ENCODE measurements at regions not wholly inside any gene's neighbourhood (a gene's known extent, or its start where the extent isn't known, plus 50 kb on each side); places are given as distances from the start of the nearest gene placed in this dataset.

DNA sequence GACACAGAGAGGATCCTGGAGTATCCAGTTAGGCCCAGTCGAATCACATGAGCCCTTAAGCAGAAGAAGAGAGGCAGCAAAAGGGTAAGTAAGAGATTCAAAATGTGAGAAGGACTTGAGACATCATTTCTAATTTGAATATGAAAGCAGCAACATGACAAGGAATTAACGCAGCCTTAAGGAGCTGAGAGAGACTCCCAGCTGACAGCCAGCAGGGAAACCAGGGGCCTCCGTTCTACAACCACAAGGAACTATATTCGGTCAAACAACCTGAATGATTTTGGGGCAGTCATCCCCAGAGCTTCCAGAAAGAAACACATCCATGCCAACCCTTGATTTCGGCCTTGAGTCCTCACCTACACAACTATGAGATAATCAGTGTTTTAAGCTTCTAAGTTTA lies 189.7 kb upstream of the MTNR1B start:
- Histone ChIP-seq H3K4me2 (ENCODE audit: insufficient read depth, low read length) (no peak overlapping the region), H3K36me3 (ENCODE audit: insufficient read depth, low read length) (no peaks in the 10 kb centered on the region), H4K20me1 (ENCODE audit: insufficient read depth, low read length) (no peaks in the 10 kb centered on the region), H3K27me3 (ENCODE audit: insufficient read depth, low read length, poor library complexity) (no peaks in the 10 kb centered on the region), H2AFZ (ENCODE audit: low read depth, low read length) (peak overlapping the region; percentile 13; the same call in 1 of the 2 replicates), H3K4me1 (ENCODE audit: insufficient read depth, low read length) (peaks cover 7% of the 10 kb centered on the region), H3K79me2 (ENCODE audit: insufficient read depth, low read length) (no peaks in the 10 kb centered on the region), H3K4me3 (ENCODE audit: low read depth in 1 of 2, low read length in 2 of 2) (no peak overlapping the region), H3K27ac (ENCODE audit: low read length) (no peak overlapping the region), H3K9me3 (ENCODE audit: insufficient read depth, low read length, severe bottlenecking) (no peaks in the 10 kb centered on the region), H3K9ac (ENCODE audit: low read depth, low read length) (no peak overlapping the region)
- ATAC-seq (ENCODE audit: insufficient read depth, low read depth) = no peak
- TF ChIP-seq, protein P1, sequence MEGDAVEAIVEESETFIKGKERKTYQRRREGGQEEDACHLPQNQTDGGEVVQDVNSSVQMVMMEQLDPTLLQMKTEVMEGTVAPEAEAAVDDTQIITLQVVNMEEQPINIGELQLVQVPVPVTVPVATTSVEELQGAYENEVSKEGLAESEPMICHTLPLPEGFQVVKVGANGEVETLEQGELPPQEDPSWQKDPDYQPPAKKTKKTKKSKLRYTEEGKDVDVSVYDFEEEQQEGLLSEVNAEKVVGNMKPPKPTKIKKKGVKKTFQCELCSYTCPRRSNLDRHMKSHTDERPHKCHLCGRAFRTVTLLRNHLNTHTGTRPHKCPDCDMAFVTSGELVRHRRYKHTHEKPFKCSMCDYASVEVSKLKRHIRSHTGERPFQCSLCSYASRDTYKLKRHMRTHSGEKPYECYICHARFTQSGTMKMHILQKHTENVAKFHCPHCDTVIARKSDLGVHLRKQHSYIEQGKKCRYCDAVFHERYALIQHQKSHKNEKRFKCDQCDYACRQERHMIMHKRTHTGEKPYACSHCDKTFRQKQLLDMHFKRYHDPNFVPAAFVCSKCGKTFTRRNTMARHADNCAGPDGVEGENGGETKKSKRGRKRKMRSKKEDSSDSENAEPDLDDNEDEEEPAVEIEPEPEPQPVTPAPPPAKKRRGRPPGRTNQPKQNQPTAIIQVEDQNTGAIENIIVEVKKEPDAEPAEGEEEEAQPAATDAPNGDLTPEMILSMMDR (IDR thresholded peaks at IDR 0.05; ENCODE audit: borderline replicate concordance, extremely low read depth, low read length, poor library complexity, severe bottlenecking) = no peak
- no peak for TF ChIP-seq EZH2 (IDR thresholded peaks at IDR 0.05; ENCODE audit: borderline replicate concordance, low read depth, low read length, severe bottlenecking)
- no peak for DNase-seq

GRCh38 chr11:92781151-92781550 lies 188.3 kb upstream of the MTNR1B start:
- H3K4me1 ChIP-seq (ENCODE audit: insufficient read depth, low read length) = no peaks in the 10 kb centered on the region
- no peak overlapping the region for H2AFZ ChIP-seq (ENCODE audit: low read depth, low read length)
- no peaks in the 10 kb centered on the region for H3K9me3 ChIP-seq (ENCODE audit: insufficient read depth, low read length, severe bottlenecking)
- H3K4me2 ChIP-seq (ENCODE audit: insufficient read depth, low read length) = no peak overlapping the region
- no peak overlapping the region for H3K9ac ChIP-seq (ENCODE audit: low read depth, low read length)
- no peaks in the 10 kb centered on the region for H4K20me1 ChIP-seq (ENCODE audit: insufficient read depth, low read length)
- H3K79me2 ChIP-seq (ENCODE audit: insufficient read depth, low read length) = no peaks in the 10 kb centered on the region
- DNase-seq (no peak), ATAC-seq (ENCODE audit: insufficient read depth, low read depth) (no peak)
- H3K36me3 ChIP-seq (ENCODE audit: insufficient read depth, low read length) = no peaks in the 10 kb centered on the region
- H3K27ac ChIP-seq (ENCODE audit: low read length) = no peak overlapping the region
- TF ChIP-seq, protein P1 (IDR thresholded peaks at IDR 0.05; ENCODE audit: borderline replicate concordance, extremely low read depth, low read length, poor library complexity, severe bottlenecking) = no peak
- no peak for TF ChIP-seq EZH2 (IDR thresholded peaks at IDR 0.05; ENCODE audit: borderline replicate concordance, low read depth, low read length, severe bottlenecking)
- H3K27me3 ChIP-seq (ENCODE audit: insufficient read depth, low read length, poor library complexity) = no peaks in the 10 kb centered on the region
- H3K4me3 ChIP-seq (ENCODE audit: low read depth in 1 of 2, low read length in 2 of 2) = no peak overlapping the region

DNA sequence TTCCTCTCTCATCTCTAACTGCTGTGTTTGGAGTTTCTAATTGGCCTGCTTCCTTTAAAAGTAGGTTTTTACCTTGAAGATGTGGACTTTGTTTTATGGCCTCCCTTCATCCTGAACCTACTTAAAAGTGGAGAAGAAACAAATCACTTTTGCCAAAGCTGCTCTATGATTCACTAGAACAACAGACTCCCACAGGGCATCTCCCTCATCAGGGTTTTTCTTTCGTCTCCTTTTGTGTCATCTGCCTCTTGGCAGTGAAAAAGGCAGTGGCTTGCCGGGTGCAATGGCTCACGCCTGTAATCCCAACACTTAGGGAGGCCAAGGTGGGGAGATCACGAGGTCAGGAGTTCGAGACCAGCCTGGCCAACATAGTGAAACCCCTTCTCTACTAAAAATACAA lies 186.6 kb upstream of the MTNR1B start:
- Histone ChIP-seq H4K20me1 (ENCODE audit: insufficient read depth, low read length) (no peaks in the 10 kb centered on the region), H3K36me3 (ENCODE audit: insufficient read depth, low read length) (no peaks in the 10 kb centered on the region), H3K9ac (ENCODE audit: low read depth, low read length) (no peak overlapping the region), H3K4me3 (ENCODE audit: low read depth in 1 of 2, low read length in 2 of 2) (no peak overlapping the region), H3K4me1 (ENCODE audit: insufficient read depth, low read length) (no peaks in the 10 kb centered on the region), H3K79me2 (ENCODE audit: insufficient read depth, low read length) (no peaks in the 10 kb centered on the region), H3K27me3 (ENCODE audit: insufficient read depth, low read length, poor library complexity) (no peaks in the 10 kb centered on the region), H3K27ac (ENCODE audit: low read length) (no peak overlapping the region), H3K9me3 (ENCODE audit: insufficient read depth, low read length, severe bottlenecking) (no peaks in the 10 kb centered on the region), H2AFZ (ENCODE audit: low read depth, low read length) (no peak overlapping the region), H3K4me2 (ENCODE audit: insufficient read depth, low read length) (no peak overlapping the region)
- ATAC-seq (ENCODE audit: insufficient read depth, low read depth) = no peak
- TF ChIP-seq, protein P1 (IDR thresholded peaks at IDR 0.05; ENCODE audit: borderline replicate concordance, extremely low read depth, low read length, poor library complexity, severe bottlenecking) = no peak
- no peak for TF ChIP-seq EZH2 (IDR thresholded peaks at IDR 0.05; ENCODE audit: borderline replicate concordance, low read depth, low read length, severe bottlenecking)
- no peak for DNase-seq

DNA sequence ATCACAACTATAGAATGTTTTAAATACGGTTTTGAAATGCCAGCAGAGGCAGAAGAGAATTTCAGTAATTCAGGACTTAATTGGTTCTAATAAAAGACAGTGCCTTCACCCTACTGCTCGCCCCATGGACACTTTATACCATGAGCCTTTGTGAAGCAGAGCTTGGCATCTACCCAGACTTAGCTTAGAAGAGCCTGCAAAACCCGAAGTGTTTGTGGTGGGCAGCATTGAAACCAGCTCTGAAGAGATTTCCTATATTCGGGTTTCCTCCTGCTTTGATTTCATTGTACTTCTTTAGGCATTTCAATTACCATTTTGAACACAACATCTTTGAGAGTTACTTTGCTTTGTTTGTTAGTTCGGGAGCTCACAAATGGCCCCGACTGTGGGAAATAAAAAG lies 185.1 kb upstream of the MTNR1B start:
- Histone ChIP-seq H2AFZ (ENCODE audit: low read depth, low read length) (no peak overlapping the region), H3K4me2 (ENCODE audit: insufficient read depth, low read length) (no peak overlapping the region), H3K36me3 (ENCODE audit: insufficient read depth, low read length) (no peaks in the 10 kb centered on the region), H3K4me3 (ENCODE audit: low read depth in 1 of 2, low read length in 2 of 2) (no peak overlapping the region), H3K4me1 (ENCODE audit: insufficient read depth, low read length) (no peaks in the 10 kb centered on the region), H3K27ac (ENCODE audit: low read length) (no peak overlapping the region), H4K20me1 (ENCODE audit: insufficient read depth, low read length) (no peaks in the 10 kb centered on the region), H3K9me3 (ENCODE audit: insufficient read depth, low read length, severe bottlenecking) (no peaks in the 10 kb centered on the region), H3K79me2 (ENCODE audit: insufficient read depth, low read length) (no peaks in the 10 kb centered on the region), H3K9ac (ENCODE audit: low read depth, low read length) (no peak overlapping the region), H3K27me3 (ENCODE audit: insufficient read depth, low read length, poor library complexity) (no peaks in the 10 kb centered on the region)
- DNase-seq = no peak
- peak; percentile 44; the same call in 1 of the 3 replicates for ATAC-seq (ENCODE audit: insufficient read depth, low read depth)
- TF ChIP-seq, protein P1 (IDR thresholded peaks at IDR 0.05; ENCODE audit: borderline replicate concordance, extremely low read depth, low read length, poor library complexity, severe bottlenecking) = no peak
- TF ChIP-seq EZH2 (IDR thresholded peaks at IDR 0.05; ENCODE audit: borderline replicate concordance, low read depth, low read length, severe bottlenecking) = no peak
